Activated CD4-positive, alpha-beta T cell treated with anti-CD3 and anti-CD28 coated beads for 36 hours (primary cell): ENCODE measurements at regions not wholly inside any gene's neighbourhood (a gene's known extent, or its start where the extent isn't known, plus 50 kb on each side); places are given as distances from the start of the nearest gene placed in this dataset.
"Not testable (repeated sequence)": the region's sequence is repeated elsewhere in the genome, so short reads cannot be mapped to it uniquely, and the experiment has no call there.

ENCODE experiments used
- ATAC-seq: fragments of 200-7000 bp; cut with Tn5 transposase; one replicate; pipeline ENCODE4 v1.10.0; 2021; ENCODE audit warnings: mild to moderate bottlenecking, moderate library complexity
- CTCF ChIA-PET: fragments of 350-600 bp; sonication (Branson Sonifier 250); formaldehyde crosslinking; loops from one replicate; lab custom pipeline; 2021; ENCODE audit warnings: antibody characterized with exemption; lab: Charles Lee
- POLR2A ChIA-PET: fragments of 350-600 bp; sonication (Branson Sonifier 250); formaldehyde crosslinking; loops from one replicate; lab custom pipeline; 2021; ENCODE audit warnings: antibody characterized with exemption, inconsistent platforms; lab: Charles Lee
- DNase-seq: peaks from one replicate; pipeline ENCODE4 v3.0.0-alpha.2; 2020
- H3K27ac Mint-ChIP-seq: one replicate; pipeline ENCODE4 v1.8.0; 2021; ENCODE audit warnings: mixed read lengths
- H3K27me3 Mint-ChIP-seq: one replicate; pipeline ENCODE4 v1.8.0; 2021; ENCODE audit warnings: mixed read lengths
- H3K36me3 Mint-ChIP-seq: one replicate; pipeline ENCODE4 v1.8.0; 2021; ENCODE audit warnings: low read depth, mixed read lengths
- H3K4me1 Mint-ChIP-seq: one replicate; pipeline ENCODE4 v1.8.0; 2021; ENCODE audit warnings: mixed read lengths
- H3K4me3 Mint-ChIP-seq: one replicate; pipeline ENCODE4 v1.8.0; 2021; ENCODE audit warnings: mild to moderate bottlenecking, moderate library complexity, mixed read lengths
- H3K9me3 Mint-ChIP-seq: one replicate; pipeline ENCODE4 v1.8.0; 2021; ENCODE audit warnings: low read depth, mixed read lengths
- intact Hi-C, 2 experiments: fragments of 100-400 bp; cut with DNase I in 1 of 2; cut with micrococcal nuclease in 1 of 2; formaldehyde crosslinking; loops; one replicate each; pipeline versions ENCODE4 v1.14.2 to v1.15.1; 2022 to 2024; cut with DNase I, micrococcal nuclease

DNA sequence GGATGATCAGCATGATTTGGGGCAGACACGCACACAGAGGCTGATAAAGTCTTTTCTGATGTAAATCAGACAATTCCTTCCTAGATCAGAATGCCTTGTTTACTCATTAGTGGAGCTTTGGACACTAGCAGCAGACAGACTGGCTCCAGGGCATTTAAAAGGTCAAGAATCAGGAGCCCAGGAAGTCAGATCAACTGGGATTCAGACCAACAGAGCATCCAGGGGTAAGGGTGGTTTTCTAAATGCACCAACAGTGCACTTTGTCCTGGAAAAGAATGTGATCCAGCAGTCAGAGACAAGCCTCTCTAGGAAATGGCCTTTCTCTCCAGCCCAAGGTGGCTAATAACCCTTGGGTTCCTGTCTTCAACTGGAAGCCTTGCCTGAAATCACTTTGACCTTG lies 405.3 kb downstream of the MED13L start:
- Mint-ChIP-seq H3K27ac (no peak overlapping the region), H3K36me3 (no peaks in the 10 kb centered on the region), H3K9me3 (no peaks in the 10 kb centered on the region), H3K27me3 (peaks cover 31% of the 10 kb centered on the region), H3K4me3 (no peak overlapping the region), H3K4me1 (no peaks in the 10 kb centered on the region)
- POLR2A ChIA-PET = no interaction called here
- CTCF ChIA-PET = interaction anchor here (1.0 to 1.2 kb wide), 3 partner anchors 16 to 46 kb away, joined by 3 to 5 read pairs (median 3); no protein-coding TSS in a partner anchor
- no peak for DNase-seq
- ATAC-seq = no peak
- intact Hi-C loops = no loop called here

DNA sequence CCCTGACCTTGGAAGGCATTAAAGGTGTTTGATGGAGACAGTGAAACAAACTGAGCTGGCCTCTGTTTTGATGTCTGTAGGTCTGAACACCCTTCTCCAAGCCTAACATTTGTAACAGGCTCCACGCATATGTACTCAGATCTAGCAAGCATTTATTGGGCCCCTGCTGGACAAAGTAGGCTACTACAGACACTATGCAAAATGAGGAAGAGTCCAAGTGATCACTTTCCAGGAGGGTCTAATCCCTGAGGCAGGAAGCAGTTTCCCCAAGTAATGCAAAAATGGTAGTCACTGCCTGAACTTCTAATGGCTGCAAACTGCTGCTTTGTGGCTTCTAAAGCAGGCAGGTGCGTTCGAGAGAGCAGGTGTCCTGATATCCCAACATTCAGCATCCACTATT lies 405.8 kb downstream of the MED13L start:
- H3K27ac Mint-ChIP-seq = no peak overlapping the region
- peaks cover 32% of the 10 kb centered on the region for H3K27me3 Mint-ChIP-seq
- intact Hi-C loops = no loop called here
- no peak for ATAC-seq
- H3K9me3 Mint-ChIP-seq = no peaks in the 10 kb centered on the region
- H3K4me3 Mint-ChIP-seq = no peak overlapping the region
- peak; percentile 5 for DNase-seq
- H3K4me1 Mint-ChIP-seq = no peaks in the 10 kb centered on the region
- H3K36me3 Mint-ChIP-seq = no peaks in the 10 kb centered on the region
- POLR2A ChIA-PET = no interaction called here
- CTCF ChIA-PET = interaction anchor here (1.0 to 1.2 kb wide), 3 partner anchors 15 to 46 kb away, joined by 3 to 5 read pairs (median 3); no protein-coding TSS in a partner anchor

DNA sequence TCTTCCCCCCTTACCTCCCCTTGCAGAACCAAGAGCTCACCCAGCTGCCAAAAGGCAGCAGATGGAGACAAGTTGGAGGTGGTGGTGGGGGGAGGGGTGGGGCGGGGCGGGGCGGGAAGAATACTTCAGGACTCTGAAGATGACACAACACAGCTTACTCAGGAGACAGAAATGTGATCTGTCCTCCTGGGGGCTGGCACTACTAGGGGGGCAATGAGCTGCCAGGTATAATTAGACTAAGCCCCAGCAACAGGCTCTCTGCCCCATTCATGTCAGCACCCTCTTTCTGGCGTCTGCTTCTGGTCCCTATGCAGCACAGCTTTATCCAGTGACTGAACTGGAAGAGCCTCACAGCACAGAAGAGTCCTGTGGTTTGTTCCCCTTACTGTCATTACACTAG lies 407.0 kb downstream of the MED13L start:
- DNase-seq (no peak), ATAC-seq (no peak)
- ChIA-PET POLR2A (no interaction called here), CTCF (interaction anchor here (0.7 to 0.8 kb wide), 2 partner anchors 11 to 547 kb away, joined by 3 read pairs; no protein-coding TSS in a partner anchor)
- H3K27me3 Mint-ChIP-seq = peaks cover 32% of the 10 kb centered on the region
- H3K9me3 Mint-ChIP-seq = no peaks in the 10 kb centered on the region
- H3K4me3 Mint-ChIP-seq = no peak overlapping the region
- intact Hi-C loops = no loop called here
- no peaks in the 10 kb centered on the region for H3K36me3 Mint-ChIP-seq
- H3K27ac Mint-ChIP-seq = no peak overlapping the region
- no peaks in the 10 kb centered on the region for H3K4me1 Mint-ChIP-seq

DNA sequence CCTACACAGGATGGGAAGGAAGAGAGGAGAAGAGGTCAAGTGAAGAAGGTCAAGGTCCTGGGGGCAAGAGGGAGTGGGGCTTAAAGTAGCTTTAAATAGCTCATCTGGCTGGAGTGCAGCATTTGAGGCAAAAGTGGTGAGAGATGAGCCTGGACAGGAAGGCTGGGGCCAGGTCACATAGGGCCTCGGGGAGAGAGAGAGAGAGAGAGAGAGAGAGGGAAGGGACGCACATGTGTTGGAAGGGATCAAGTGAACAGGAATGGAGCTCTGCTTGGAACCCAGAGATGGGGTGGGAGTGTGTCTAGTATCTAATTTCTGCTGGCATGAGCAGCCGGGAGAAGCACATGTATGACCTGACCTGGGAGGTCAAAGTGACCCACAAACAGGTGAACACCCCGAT lies 407.5 kb downstream of the MED13L start:
- H3K9me3 Mint-ChIP-seq = no peaks in the 10 kb centered on the region
- H3K27me3 Mint-ChIP-seq = peaks cover 32% of the 10 kb centered on the region
- no peak overlapping the region for H3K27ac Mint-ChIP-seq
- H3K4me1 Mint-ChIP-seq = no peaks in the 10 kb centered on the region
- no peak overlapping the region for H3K4me3 Mint-ChIP-seq
- DNase-seq = no peak
- intact Hi-C loops = no loop called here
- ATAC-seq = no peak
- no peaks in the 10 kb centered on the region for H3K36me3 Mint-ChIP-seq
- ChIA-PET CTCF (interaction anchor here (0.7 to 0.8 kb wide), 3 partner anchors 11 to 547 kb away, joined by 3 read pairs; no protein-coding TSS in a partner anchor), POLR2A (no interaction called here)

DNA sequence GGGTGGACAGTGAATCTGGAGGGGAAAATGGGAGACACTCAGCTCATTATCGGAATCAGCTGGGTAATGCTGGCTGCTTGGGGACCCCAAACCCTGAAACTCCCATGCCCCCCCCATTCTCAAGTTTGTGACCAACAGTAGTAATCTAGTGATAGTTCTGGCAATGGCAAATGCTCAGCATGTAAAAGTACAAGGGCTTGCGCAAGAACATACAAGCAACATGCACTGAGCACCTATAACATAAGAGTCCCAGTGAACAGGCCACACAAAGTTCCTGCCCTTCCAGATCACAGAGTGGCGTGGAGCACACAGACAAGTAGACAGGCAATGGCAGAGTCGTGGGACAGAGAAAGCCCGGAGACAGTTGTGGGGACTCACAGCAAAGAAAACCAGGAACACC lies 407.9 kb downstream of the MED13L start:
- H3K36me3 Mint-ChIP-seq = no peaks in the 10 kb centered on the region
- ChIA-PET CTCF (interaction anchor here (0.7 kb wide), 1 partner anchor 18 kb away, joined by 3 read pairs; no protein-coding TSS in a partner anchor), POLR2A (no interaction called here)
- DNase-seq (no peak), ATAC-seq (no peak)
- H3K4me3 Mint-ChIP-seq = no peak overlapping the region
- no peaks in the 10 kb centered on the region for H3K4me1 Mint-ChIP-seq
- H3K27me3 Mint-ChIP-seq = peaks cover 32% of the 10 kb centered on the region
- intact Hi-C loops = no loop called here
- H3K27ac Mint-ChIP-seq = no peak overlapping the region
- H3K9me3 Mint-ChIP-seq = no peaks in the 10 kb centered on the region

DNA sequence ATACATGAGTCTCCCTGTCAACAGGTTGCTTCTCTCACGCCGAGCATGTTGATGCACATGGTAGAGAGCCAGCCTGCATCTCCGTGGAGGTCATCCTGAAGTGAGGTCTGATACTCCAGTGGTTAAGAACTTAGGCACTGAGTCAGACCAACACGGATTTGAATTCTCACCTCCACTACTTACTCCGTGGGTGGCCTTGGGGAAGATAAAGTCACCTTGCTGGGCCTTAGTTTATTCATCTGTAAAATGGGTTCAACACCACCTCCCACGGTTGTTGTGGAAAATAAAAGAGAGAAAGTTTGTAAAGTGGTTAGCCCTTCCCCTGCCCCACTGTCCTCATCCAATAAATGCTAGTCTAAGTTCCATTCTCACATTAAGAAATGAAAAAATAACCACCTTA lies 408.9 kb downstream of the MED13L start:
- Mint-ChIP-seq H3K36me3 (no peaks in the 10 kb centered on the region), H3K27me3 (peaks cover 27% of the 10 kb centered on the region), H3K9me3 (no peaks in the 10 kb centered on the region), H3K27ac (no peak overlapping the region), H3K4me1 (no peaks in the 10 kb centered on the region), H3K4me3 (no peak overlapping the region)
- ChIA-PET CTCF (no interaction called here), POLR2A (no interaction called here)
- DNase-seq (no peak), ATAC-seq (no peak)
- intact Hi-C loops = no loop called here

DNA sequence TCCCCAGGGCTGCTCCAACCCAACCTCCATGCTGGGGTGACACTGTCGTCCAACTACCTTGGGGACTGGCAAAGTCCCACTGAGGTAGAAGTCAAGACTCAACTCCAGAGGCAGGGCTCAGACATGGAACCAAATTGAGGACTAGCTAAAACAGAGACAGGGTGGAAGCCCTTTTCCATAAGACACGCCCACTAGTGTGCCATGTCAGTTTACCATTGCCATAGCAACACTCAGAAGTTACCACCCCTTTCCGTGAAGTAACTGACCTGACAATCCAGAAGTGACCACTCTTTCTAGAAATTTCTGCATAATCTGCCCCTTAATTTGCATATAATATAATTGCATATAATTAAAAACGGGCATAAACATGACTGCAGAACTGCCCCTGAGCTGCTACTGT lies 409.6 kb downstream of the MED13L start:
- H3K4me1 Mint-ChIP-seq = no peaks in the 10 kb centered on the region
- H3K4me3 Mint-ChIP-seq = no peak overlapping the region
- ChIA-PET CTCF (no interaction called here), POLR2A (no interaction called here)
- intact Hi-C loops = no loop called here
- ATAC-seq (no peak), DNase-seq (no peak)
- no peaks in the 10 kb centered on the region for H3K36me3 Mint-ChIP-seq
- H3K9me3 Mint-ChIP-seq = no peaks in the 10 kb centered on the region
- peaks cover 21% of the 10 kb centered on the region for H3K27me3 Mint-ChIP-seq
- H3K27ac Mint-ChIP-seq = no peak overlapping the region

DNA sequence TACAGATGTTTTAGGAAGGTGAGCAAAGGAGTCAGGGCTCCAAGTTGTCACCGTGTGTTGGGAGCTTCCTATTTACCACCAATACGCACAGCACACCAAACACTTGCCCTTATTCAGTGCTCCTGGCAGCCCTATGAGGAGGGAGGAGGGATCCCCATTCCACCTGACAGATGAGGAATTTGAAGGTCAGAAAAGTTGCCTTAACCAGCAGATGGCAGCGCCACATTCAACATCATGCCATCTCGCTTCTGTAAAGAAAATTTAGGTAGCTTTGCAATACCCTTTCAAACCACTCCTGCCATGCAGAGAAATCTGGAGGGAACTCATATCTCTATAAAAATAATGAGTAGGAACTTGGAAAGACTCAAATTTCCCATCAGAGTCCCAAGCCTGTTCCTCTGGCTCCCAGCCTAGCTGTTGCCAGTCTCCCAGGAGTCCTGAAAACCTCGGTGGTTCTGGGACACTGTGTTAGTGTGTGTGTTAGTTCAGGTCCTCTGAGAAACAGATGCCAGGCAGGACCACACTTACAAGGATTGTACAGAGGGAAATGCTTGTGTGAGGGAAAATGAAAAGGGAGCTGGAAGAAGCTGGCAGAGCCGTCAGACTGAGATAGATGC lies 410.5 kb downstream of the MED13L start:
- Mint-ChIP-seq H3K27ac (no peak overlapping the region), H3K4me1 (no peaks in the 10 kb centered on the region), H3K27me3 (peaks cover 19% of the 10 kb centered on the region), H3K36me3 (no peaks in the 10 kb centered on the region), H3K9me3 (no peaks in the 10 kb centered on the region), H3K4me3 (no peak overlapping the region)
- ATAC-seq (no peak), DNase-seq (no peak)
- CTCF ChIA-PET = no interaction called here
- POLR2A ChIA-PET = no interaction called here
- intact Hi-C loops = no loop called here

DNA sequence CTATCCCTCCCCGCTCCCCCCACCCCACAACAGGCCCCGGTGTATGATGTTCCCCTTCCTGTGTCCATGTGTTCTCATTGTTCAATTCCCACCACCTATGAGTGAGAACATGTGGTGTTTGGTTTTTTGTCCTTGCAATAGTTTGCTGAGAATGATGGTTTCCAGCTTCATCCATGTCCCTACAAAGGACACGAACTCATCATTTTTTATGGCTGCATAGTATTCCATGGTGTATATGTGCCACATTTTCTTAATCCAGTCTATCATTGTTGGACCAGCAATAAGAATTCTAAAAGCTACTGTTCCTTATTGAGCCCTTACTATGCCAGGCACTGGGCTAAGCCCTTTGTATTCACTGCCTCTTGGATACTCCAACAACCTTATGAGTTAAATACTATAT lies 411.2 kb downstream of the MED13L start:
- H3K36me3 Mint-ChIP-seq, H3K9me3 Mint-ChIP-seq, ATAC-seq, H3K27ac Mint-ChIP-seq, H3K4me3 Mint-ChIP-seq, H3K4me1 Mint-ChIP-seq, DNase-seq, intact Hi-C loops, CTCF ChIA-PET: not testable (repeated sequence)
- peaks cover 20% of the 10 kb centered on the region for H3K27me3 Mint-ChIP-seq
- POLR2A ChIA-PET = interaction anchor here (0.6 kb wide), 1 partner anchor 10 kb away, joined by 5 read pairs; no protein-coding TSS in a partner anchor

DNA sequence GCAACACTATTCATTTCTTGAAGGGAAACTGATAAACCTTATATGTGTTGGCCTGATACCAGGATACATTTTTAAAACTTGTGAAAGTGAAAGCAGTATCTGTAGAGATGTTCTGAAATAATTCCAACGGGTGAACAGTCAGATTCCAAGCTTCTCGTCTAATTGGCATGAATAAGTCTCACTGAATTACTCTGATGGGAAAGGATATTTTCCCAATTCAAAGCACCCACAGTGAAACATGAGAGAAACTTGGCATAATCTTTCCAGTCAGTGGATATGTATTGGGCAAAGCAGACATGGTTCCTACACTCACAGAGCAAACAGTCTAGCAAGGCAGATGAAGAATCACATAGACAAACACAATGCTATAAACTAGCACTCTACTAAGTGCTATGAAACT lies 413.1 kb downstream of the MED13L start:
- ChIA-PET CTCF (no interaction called here), POLR2A (no interaction called here)
- H3K9me3 Mint-ChIP-seq = no peaks in the 10 kb centered on the region
- intact Hi-C loops = no loop called here
- DNase-seq (no peak), ATAC-seq (no peak)
- H3K36me3 Mint-ChIP-seq = no peaks in the 10 kb centered on the region
- no peak overlapping the region for H3K27ac Mint-ChIP-seq
- H3K27me3 Mint-ChIP-seq = peaks cover 20% of the 10 kb centered on the region
- H3K4me3 Mint-ChIP-seq = no peak overlapping the region
- no peaks in the 10 kb centered on the region for H3K4me1 Mint-ChIP-seq

DNA sequence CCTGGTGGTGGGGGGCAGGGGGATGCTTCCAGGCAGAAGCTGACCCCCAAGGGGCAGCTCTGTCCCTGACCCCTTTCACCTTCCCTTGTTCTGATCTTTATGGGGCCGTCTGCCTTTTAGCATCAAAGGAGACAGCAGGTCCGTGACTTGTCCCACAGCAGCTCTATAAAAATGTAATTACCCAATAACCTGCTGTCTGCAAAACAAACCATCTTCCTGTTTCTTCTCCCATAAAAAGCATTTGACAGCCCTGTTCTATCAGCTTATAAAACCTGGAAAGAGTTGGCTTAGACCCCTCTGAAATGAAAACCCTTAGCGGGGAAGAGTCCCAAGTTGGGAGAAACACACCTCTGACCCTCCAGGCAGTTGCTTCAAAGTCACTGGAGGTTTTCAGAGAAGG lies 416.9 kb downstream of the MED13L start:
- ChIA-PET POLR2A (no interaction called here), CTCF (interaction anchor here (0.7 kb wide), 1 partner anchor 123 kb away, joined by 3 read pairs; no protein-coding TSS in a partner anchor)
- no peaks in the 10 kb centered on the region for H3K36me3 Mint-ChIP-seq
- no peak for DNase-seq
- no peak for ATAC-seq
- no peaks in the 10 kb centered on the region for H3K9me3 Mint-ChIP-seq
- H3K4me3 Mint-ChIP-seq = no peak overlapping the region
- H3K27ac Mint-ChIP-seq = no peak overlapping the region
- peaks cover 17% of the 10 kb centered on the region for H3K27me3 Mint-ChIP-seq
- intact Hi-C loops = no loop called here
- H3K4me1 Mint-ChIP-seq = no peaks in the 10 kb centered on the region

DNA sequence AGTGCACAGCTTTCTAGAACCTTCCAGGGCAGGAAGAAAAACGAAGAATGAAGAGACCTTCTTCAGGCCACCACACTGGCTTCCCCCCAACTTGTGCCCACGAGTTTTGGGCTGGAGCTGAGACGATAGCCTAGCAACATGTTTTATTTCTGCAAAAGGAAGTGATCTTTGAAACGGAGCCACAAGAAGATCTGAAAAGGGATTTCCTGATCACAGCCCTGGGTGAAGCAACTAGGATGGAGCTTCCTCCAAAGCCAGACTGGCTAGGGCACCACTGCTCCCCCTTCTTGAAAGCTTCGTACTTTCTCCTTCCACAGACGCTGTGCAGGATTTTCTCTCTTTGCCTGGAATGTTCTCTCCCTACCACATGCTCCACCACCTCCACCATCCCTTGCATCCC lies 418.3 kb downstream of the MED13L start:
- no peak for DNase-seq
- intact Hi-C loops = no loop called here
- Mint-ChIP-seq H3K4me3 (no peak overlapping the region), H3K36me3 (no peaks in the 10 kb centered on the region), H3K4me1 (no peaks in the 10 kb centered on the region), H3K27me3 (peaks cover 17% of the 10 kb centered on the region), H3K9me3 (no peaks in the 10 kb centered on the region), H3K27ac (no peak overlapping the region)
- POLR2A ChIA-PET = no interaction called here
- no peak for ATAC-seq
- CTCF ChIA-PET = interaction anchor here (0.6 to 1.2 kb wide), 3 partner anchors 11 to 261 kb away, joined by 3 to 4 read pairs (median 3); no protein-coding TSS in a partner anchor
